Activated gamma-delta T cell treated with anti-CD3 and anti-CD28 coated beads, Interleukin-2, amount 50 U/mL, for 16 hours (primary cell): ENCODE measurements at regions not wholly inside any gene's neighbourhood (a gene's known extent, or its start where the extent isn't known, plus 50 kb on each side); places are given as distances from the start of the nearest gene placed in this dataset.
"Not testable (repeated sequence)": the region's sequence is repeated elsewhere in the genome, so short reads cannot be mapped to it uniquely, and the experiment has no call there.

ENCODE experiments used
- DNase-seq: peaks from one replicate; pipeline ENCODE4 v3.0.0-alpha.2; 2020; ENCODE audit warnings: low read depth

GRCh38 chr3:177705976-177706823 lies 508.9 kb upstream of the TBL1XR1 start:
- DNase-seq, result no peak

DNA sequence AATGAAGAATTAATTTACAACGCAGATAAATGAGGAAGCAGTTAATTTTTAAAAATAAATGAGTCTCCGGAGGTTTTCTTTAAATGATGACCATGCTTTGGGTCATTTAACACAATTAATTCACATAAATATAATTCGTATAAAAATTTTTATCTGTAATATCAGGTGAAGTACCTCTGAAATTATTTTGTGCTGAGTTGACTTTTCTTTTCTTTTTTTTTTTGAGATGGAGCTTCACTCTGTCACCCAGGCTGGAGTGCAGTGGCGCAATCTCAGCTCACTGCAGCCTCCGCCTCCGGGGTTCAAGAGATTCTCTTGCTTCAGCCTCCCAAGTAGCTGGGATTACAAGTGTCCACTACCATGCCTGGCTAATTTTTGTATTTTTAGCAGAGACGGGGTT lies 512.2 kb upstream of the TBL1XR1 start:
- not testable (repeated sequence) for DNase-seq

DNA sequence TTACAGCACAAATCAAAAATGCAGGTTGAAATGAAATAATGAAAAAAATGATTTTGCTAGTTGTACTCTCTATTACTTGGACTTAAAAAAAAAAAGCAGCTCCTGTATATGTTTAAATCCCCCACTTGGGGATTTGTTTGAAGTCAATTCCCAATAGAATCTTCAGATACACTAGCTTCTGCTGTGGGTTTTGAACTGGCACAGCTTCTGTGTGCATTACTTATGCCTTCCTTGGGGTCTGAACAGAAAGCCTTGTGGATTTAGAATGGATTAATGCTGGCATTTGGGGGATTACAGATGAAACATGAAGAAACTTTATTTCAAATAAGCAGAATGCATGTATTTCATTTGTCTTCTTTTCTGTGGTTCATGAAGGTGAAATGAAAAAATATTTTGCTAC lies 513.2 kb upstream of the TBL1XR1 start:
- no peak for DNase-seq

DNA sequence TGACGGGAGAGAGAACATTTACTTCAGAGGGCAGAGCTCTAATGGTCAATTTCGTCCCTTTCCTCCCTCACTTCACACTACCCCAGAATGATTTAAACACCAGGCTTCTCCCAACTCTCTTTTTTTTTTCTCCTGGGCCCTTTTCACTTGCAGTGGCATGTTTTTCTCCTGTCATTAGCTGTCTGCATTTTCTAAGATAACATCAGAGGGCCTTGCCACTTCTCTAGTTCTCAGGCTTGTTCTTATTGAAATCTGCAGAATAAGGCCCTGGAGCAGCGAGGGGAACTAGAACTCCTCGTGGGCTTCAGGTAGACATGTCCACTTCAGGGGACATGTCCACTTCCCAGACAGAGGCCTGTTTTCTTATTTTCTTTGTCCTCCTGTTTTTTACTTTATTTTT lies 514.4 kb upstream of the TBL1XR1 start:
- DNase-seq, result no peak

DNA sequence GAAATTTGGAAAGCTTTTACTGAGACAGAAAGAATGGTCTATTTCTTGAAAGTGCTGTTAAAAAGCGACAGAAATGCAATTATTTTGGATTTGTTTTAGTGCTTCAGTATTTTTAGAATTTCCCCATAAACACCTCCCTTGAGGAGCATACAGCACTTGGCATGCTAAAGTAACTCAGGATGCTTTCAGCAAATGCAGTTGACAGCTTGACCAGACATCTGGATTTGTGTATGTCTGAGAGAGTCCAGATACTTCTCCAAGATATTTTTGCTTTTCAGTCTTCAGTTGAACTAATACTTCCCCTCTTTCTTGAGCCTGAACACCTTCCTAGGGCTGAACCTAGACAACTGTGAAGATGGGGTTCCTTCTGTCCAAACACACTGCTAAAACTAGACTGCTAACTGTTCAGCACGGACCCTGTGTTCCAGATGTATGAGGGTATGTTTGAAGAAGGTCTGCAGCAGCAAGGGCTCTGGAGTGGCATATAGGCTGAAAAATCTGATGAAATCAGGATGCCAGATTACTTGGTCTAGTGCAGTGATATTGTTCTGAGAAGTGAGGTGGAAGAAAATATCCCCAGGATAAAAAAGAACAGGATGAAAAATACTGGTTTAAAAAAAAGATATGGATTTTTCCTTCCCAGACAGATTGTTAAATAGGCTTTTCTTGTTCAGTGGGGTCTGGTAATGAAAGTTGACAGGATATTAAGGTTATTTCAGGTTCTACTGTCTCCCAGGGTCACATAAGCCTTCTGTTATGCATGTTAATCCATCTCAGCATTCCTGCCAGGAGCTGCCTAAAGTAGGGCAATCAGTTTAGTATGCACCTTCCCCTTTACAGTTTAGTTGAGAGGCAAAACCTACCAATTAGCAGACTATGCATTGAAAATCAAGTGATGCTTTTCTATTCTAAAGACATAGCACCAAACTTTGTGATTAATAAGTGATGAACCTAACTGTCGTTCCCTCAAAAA lies 516.9 kb upstream of the TBL1XR1 start:
- no peak for DNase-seq

GRCh38 chr3:177714945-177715344 lies 517.7 kb upstream of the TBL1XR1 start:
- DNase-seq, result no peak

- no peak for DNase-seq
Measured at GRCh38 chr3:177715980-177716379, 518.7 kb upstream of the TBL1XR1 start.

- DNase-seq, result not testable (repeated sequence)
Measured at GRCh38 chr3:177720927-177721326, 523.6 kb upstream of the TBL1XR1 start.

DNA sequence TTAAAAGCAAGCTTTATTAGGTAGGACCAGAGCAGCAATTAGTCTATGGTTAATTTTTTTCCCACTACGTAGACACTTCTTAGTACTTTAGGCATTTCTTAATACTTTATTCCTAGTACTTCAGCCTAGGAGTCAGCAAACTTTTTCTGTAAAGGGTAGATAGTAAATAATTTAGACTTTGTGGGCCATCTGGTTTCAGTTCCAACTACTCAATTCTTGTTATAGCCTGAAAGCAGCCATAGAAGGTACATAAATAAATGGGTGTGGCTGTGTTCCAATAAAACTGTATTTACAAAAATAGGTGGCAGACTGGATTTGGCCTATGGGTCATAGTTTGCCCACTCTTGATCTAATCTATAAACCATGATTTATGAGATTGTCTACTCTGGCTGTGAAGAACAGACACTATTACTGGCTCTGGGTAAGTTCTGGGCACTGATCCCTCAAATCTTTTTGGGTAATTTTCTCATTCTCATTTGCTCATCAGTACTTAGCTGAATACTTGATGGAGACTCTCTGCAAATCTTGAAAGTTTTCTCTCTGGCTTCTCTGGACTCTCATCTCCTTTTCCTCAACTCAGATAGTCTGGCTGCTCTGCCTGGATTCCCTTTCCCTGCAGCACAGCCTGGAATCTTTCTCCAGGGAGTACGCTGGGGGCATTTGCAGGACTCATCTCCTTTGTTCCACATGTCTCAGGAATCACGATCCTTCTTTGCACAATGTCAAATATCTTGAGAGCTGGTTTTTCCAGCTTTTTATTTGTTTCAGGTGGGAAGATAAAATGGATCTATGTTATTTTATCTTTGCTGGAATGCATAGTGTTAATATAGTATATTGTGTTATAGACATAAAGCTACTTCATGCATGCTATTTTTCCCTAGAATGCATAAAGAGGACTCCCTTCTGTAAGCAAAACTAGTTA lies 524.8 kb upstream of the TBL1XR1 start:
- no peak for DNase-seq

GRCh38 chr3:177724020-177724638 lies 526.8 kb upstream of the TBL1XR1 start:
- no peak for DNase-seq

DNA sequence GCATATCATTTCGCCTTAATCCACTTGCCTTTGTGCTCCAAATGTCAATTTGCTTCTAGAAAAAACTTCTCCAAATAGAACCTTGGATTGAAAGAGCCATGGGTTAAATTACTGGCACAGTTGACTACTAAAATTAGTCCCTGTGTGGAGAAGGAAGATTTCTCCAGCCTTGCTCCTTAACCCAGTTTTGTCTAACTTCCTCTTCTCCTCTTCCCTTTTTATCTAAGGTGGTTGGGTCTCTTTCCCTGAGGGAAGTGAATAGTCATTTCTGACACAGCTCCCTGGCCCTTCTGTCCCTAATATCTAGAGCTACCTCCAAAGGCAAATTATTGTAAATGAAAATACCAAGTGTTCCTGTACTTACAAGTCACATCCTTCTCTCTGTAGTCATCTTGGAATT lies 527.9 kb upstream of the TBL1XR1 start:
- DNase-seq, result no peak

GRCh38 chr3:177726807-177727206 lies 529.5 kb upstream of the TBL1XR1 start:
- DNase-seq, result no peak

- DNase-seq, result no peak
Measured at GRCh38 chr3:177729956-177730681, 532.8 kb upstream of the TBL1XR1 start.

GRCh38 chr3:177730814-177731213 lies 533.5 kb upstream of the TBL1XR1 start:
- DNase-seq, result no peak

DNA sequence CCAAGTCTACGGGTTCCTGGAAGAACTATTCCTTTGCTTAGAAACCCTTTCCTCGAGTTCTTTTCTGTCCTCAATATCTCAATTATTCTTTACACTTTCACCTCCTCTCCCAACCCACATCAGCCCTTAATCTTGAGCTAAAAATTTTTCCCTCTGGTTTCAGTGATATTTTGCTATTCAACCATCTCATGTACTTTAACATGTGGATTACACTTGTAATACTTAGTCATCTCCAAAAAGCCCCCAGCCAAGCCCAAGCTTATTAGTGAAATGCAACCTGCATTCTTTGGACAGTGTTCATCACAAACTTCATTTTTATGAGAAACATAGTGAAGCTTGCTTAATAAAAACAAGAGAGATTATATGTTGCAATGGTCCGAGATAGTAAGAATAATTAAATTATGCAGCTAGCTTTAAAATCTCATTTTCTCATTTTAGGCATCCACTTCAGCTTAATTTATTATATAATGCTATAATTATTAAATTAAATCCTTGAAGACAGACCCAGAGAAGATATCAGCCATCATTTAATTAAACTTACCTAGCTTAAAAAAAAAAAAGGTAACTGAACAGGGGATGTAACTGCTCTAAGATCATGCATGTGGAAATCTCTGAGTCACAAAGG lies 534.5 kb upstream of the TBL1XR1 start:
- DNase-seq, result no peak

- no peak for DNase-seq
Measured at GRCh38 chr3:177733233-177733632, 536.0 kb upstream of the TBL1XR1 start.

GRCh38 chr3:177733936-177734335 lies 536.7 kb upstream of the TBL1XR1 start:
- DNase-seq, result no peak

DNA sequence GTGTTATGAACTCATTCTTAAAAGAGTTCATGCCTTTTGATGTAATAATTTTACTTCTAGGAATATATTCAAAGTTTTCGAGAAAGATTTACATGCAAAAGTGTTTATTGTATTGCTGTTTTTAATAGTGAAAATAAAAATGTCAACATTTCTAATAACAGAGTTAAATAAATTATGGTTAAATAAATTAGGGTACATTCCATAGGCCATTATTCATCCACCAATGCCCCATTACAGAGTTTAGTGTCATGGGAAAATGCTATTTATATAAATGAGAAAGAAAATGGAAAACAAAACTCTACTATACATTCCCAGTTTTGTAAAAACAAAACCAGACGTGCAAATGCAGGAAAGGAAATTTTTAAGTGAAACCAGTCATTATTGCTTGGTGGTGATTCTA lies 538.1 kb upstream of the TBL1XR1 start:
- DNase-seq, result no peak

DNA sequence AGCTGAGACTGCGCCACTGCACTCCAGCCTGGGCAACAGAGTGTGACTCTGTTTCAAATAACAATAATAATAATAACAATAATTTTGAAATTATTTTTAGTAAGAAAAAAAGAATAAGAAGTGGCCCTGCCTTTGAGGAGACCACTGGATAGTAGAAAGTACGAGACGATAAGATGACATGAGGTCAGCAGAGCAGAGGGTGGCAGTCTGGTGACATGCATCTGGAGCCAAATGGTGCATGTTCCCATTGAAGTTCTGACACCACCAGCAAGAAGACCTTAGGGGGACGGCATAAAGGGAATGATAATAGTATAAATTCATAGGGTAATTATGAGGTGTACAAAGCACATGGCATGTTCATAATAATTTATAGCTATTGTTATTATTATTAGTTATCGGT lies 542.2 kb upstream of the TBL1XR1 start:
- no peak for DNase-seq

GRCh38 chr3:177740254-177740653 lies 543.0 kb upstream of the TBL1XR1 start:
- no peak for DNase-seq
